HCT116 (cell line): ENCODE measurements at regions not wholly inside any gene's neighbourhood (a gene's known extent, or its start where the extent isn't known, plus 50 kb on each side); places are given as distances from the start of the nearest gene placed in this dataset.

Source experiments
- ATF3 ChIP-seq: IDR thresholded peaks from 2 replicates; pipeline ENCODE4 v1.6.1; 2012
- CEBPB ChIP-seq: IDR thresholded peaks from 2 replicates; pipeline ENCODE4 v1.6.1; 2012; ENCODE audit warnings: low read depth
- CTCF ChIP-seq, 3 experiments: fragments of 200-600 bp in 1 of 3; sonication (generic) in 1 of 3; IDR thresholded peaks in 2 of 3; conservative IDR thresholded peaks in 1 of 3; 2 replicates each; pipeline ENCODE4 v1.5.1; 2012 to 2017; ENCODE audit warnings: low read depth in 2 of 3, low read length in 2 of 3, antibody characterized with exemption in 1 of 3, borderline replicate concordance in 1 of 3, control low read depth in 1 of 3, mild to moderate bottlenecking in 1 of 3, mixed read lengths in 1 of 3, mixed run types in 1 of 3, moderate library complexity in 1 of 3; ENCODE audit not compliant: insufficient read depth in 1 of 3
- EGR1 ChIP-seq: IDR thresholded peaks from 2 replicates; pipeline ENCODE4 v1.6.1; 2012; ENCODE audit warnings: low read depth
- EZH2 ChIP-seq: fragments of 200-600 bp; sonication (generic); IDR thresholded peaks from 2 replicates; pipeline ENCODE4 v1.6.1; 2017; ENCODE audit warnings: antibody characterized with exemption, mixed run types
- POLR2A ChIP-seq: IDR thresholded peaks from 2 replicates; pipeline ENCODE4 v1.7.0; 2011; ENCODE audit warnings: borderline replicate concordance; ENCODE audit not compliant: insufficient read depth, insufficient read length; ENCODE audit errors: extremely low read depth
- POLR2AphosphoS5 ChIP-seq: IDR thresholded peaks from 2 replicates; pipeline ENCODE4 v1.6.1; 2011; ENCODE audit warnings: mild to moderate bottlenecking, low read depth, low read length, moderate library complexity
- REST ChIP-seq: IDR thresholded peaks from 2 replicates; pipeline ENCODE4 v1.6.1; 2012; ENCODE audit warnings: low read depth
- SIN3A ChIP-seq: IDR thresholded peaks from 2 replicates; pipeline ENCODE4 v1.6.1; 2012; ENCODE audit warnings: low read depth
- SP1 ChIP-seq: IDR thresholded peaks from 2 replicates; pipeline ENCODE4 v1.6.1; 2012; ENCODE audit warnings: low read depth
- SRF ChIP-seq: IDR thresholded peaks from 2 replicates; pipeline ENCODE4 v1.6.1; 2012; ENCODE audit warnings: low read depth
- ZFX ChIP-seq: fragments of 450-650 bp; IDR thresholded peaks from 2 replicates; pipeline ENCODE4 v1.6.1; 2017
- ZNF274 ChIP-seq: fragments of 200-500 bp; sonication (Bioruptor generic); IDR thresholded peaks from 2 replicates; pipeline ENCODE4 v1.6.1; 2014; ENCODE audit warnings: mild to moderate bottlenecking, low read depth, low read length, inconsistent platforms

GRCh38 chr5:18079831-18080230 is 445.6 kb downstream of the TAF11L14 start:
- TF ChIP-seq POLR2A (no peak), CTCF (IDR thresholded peaks at IDR 0.05 in 2 of 3, conservative IDR thresholded peaks at IDR 0.05 in 1 of 3; ENCODE audit: borderline replicate concordance in 1 of 3, insufficient read depth in 1 of 3, low read depth in 2 of 3, low read length in 2 of 3) (no peak), SRF (no peak), POLR2AphosphoS5 (no peak), EGR1 (no peak), SP1 (no peak), ZNF274 (no peak), SIN3A (no peak), ZFX (no peak), EZH2 (no peak), REST (no peak), ATF3 (no peak), CEBPB (no peak)
